Karpas-422 (cell line): ENCODE measurements at regions not wholly inside any gene's neighbourhood (a gene's known extent, or its start where the extent isn't known, plus 50 kb on each side); places are given as distances from the start of the nearest gene placed in this dataset.
"Not testable (repeated sequence)": the region's sequence is repeated elsewhere in the genome, so short reads cannot be mapped to it uniquely, and the experiment has no call there.

ENCODE experiments used
- DNase-seq: peaks from one replicate; pipeline ENCODE4 v3.0.0-alpha.2; 2015
- H2AFZ ChIP-seq: fragments of 200-600 bp; sonication (generic); 2 replicates; pipeline ENCODE4 v1.6.1; 2014; ENCODE audit warnings: antibody characterized with exemption, low read length, mixed read lengths
- H3K27ac ChIP-seq: fragments of 200-600 bp; sonication (generic); 2 replicates; pipeline ENCODE4 v1.5.1; 2014; ENCODE audit warnings: mild to moderate bottlenecking, low read length, moderate library complexity
- H3K27me3 ChIP-seq: fragments of 200-600 bp; sonication (generic); 2 replicates; pipeline ENCODE4 v1.6.1; 2014; ENCODE audit warnings: low read length, mixed read lengths
- H3K36me3 ChIP-seq: fragments of 200-600 bp; sonication (generic); 2 replicates; pipeline ENCODE4 v1.6.1; 2014; ENCODE audit warnings: low read length, mixed read lengths; ENCODE audit not compliant: insufficient read depth
- H3K4me1 ChIP-seq: fragments of 200-600 bp; sonication (generic); 2 replicates; pipeline ENCODE4 v1.6.1; 2014; ENCODE audit warnings: mild to moderate bottlenecking, low read length, mixed read lengths
- H3K4me2 ChIP-seq: fragments of 200-600 bp; sonication (generic); 2 replicates; pipeline ENCODE4 v1.6.1; 2014; ENCODE audit warnings: low read length, low read depth, mild to moderate bottlenecking; ENCODE audit not compliant: poor library complexity, severe bottlenecking
- H3K4me3 ChIP-seq: fragments of 200-600 bp; sonication (generic); 2 replicates; pipeline ENCODE4 v1.5.1; 2014; ENCODE audit warnings: mild to moderate bottlenecking, antibody characterized with exemption, low read length, mixed read lengths
- H3K79me2 ChIP-seq: fragments of 200-600 bp; sonication (generic); 2 replicates; pipeline ENCODE4 v1.6.1; 2014; ENCODE audit warnings: mild to moderate bottlenecking, low read length, mixed read lengths
- H3K9ac ChIP-seq: fragments of 200-600 bp; sonication (generic); 2 replicates; pipeline ENCODE4 v1.6.0; 2014; ENCODE audit warnings: low read length
- H3K9me2 ChIP-seq: fragments of 200-600 bp; sonication (generic), shearing (Covaris generic); replicated peaks from 2 replicates; pipeline ENCODE4 v1.6.0; 2014; ENCODE audit warnings: mild to moderate bottlenecking, low read length, moderate library complexity; ENCODE audit not compliant: insufficient read depth
- H3K9me3 ChIP-seq: fragments of 300-700, 200-600 bp; sonication (generic); 2 replicates; pipeline ENCODE4 v1.6.1; 2014; ENCODE audit warnings: low read length, mixed read lengths
- H4K20me1 ChIP-seq: fragments of 200-600 bp; sonication (generic); 2 replicates; pipeline ENCODE4 v1.6.1; 2014; ENCODE audit warnings: mild to moderate bottlenecking, antibody characterized with exemption, low read length, low read depth; ENCODE audit not compliant: insufficient read depth

GRCh38 chr22:11622774-11623173 is 3905.2 kb upstream of the OR11H1 start:
- not testable (repeated sequence) for H3K27ac ChIP-seq, H3K9ac ChIP-seq, DNase-seq, H3K27me3 ChIP-seq, H3K9me2 ChIP-seq, H3K4me1 ChIP-seq, H3K4me3 ChIP-seq, H3K79me2 ChIP-seq, H3K4me2 ChIP-seq, H2AFZ ChIP-seq, H3K36me3 ChIP-seq, H4K20me1 ChIP-seq
- peaks cover 37% of the 10 kb centered on the region for H3K9me3 ChIP-seq

GRCh38 chr22:11625711-11626421 is 3902.1 kb upstream of the OR11H1 start:
- not testable (repeated sequence) for H3K27ac ChIP-seq, H3K9ac ChIP-seq, H3K4me3 ChIP-seq, H3K36me3 ChIP-seq, H3K9me2 ChIP-seq, DNase-seq, H3K4me1 ChIP-seq, H3K79me2 ChIP-seq, H3K4me2 ChIP-seq, H3K27me3 ChIP-seq, H2AFZ ChIP-seq, H4K20me1 ChIP-seq
- peaks cover 48% of the 10 kb centered on the region for H3K9me3 ChIP-seq

GRCh38 chr22:11626422-11626773 is 3901.6 kb upstream of the OR11H1 start:
- H3K4me2 ChIP-seq, result no peak overlapping the region
- no peaks in the 10 kb centered on the region for H4K20me1 ChIP-seq
- H3K9me3 ChIP-seq, result peaks cover 47% of the 10 kb centered on the region
- DNase-seq, result no peak
- H3K9me2 ChIP-seq, result no peaks in the 10 kb centered on the region
- no peaks in the 10 kb centered on the region for H3K27me3 ChIP-seq
- H3K4me3 ChIP-seq, result no peak overlapping the region
- H2AFZ ChIP-seq, result no peak overlapping the region
- H3K4me1 ChIP-seq, result no peaks in the 10 kb centered on the region
- no peaks in the 10 kb centered on the region for H3K79me2 ChIP-seq
- no peak overlapping the region for H3K27ac ChIP-seq
- H3K36me3 ChIP-seq, result no peaks in the 10 kb centered on the region
- H3K9ac ChIP-seq, result no peak overlapping the region

- H3K9me2 ChIP-seq, H3K9ac ChIP-seq, H3K79me2 ChIP-seq, H2AFZ ChIP-seq, H3K4me3 ChIP-seq, H3K27ac ChIP-seq, H3K4me2 ChIP-seq, H3K36me3 ChIP-seq, H3K27me3 ChIP-seq, DNase-seq, H3K4me1 ChIP-seq, H4K20me1 ChIP-seq: not testable (repeated sequence)
- peaks cover 45% of the 10 kb centered on the region for H3K9me3 ChIP-seq
Measured at GRCh38 chr22:11627036-11627435, 3901.0 kb upstream of the OR11H1 start.

- Histone ChIP-seq H3K27me3 (no peaks in the 10 kb centered on the region), H2AFZ (no peak overlapping the region), H4K20me1 (no peaks in the 10 kb centered on the region), H3K4me1 (no peaks in the 10 kb centered on the region), H3K4me2 (no peak overlapping the region), H3K9me3 (peaks cover 42% of the 10 kb centered on the region), H3K36me3 (no peaks in the 10 kb centered on the region), H3K4me3 (no peak overlapping the region), H3K27ac (no peak overlapping the region), H3K9ac (no peak overlapping the region), H3K79me2 (no peaks in the 10 kb centered on the region), H3K9me2 (no peaks in the 10 kb centered on the region)
- no peak for DNase-seq
Measured at GRCh38 chr22:11627436-11627797, 3900.6 kb upstream of the OR11H1 start.

GRCh38 chr22:11627798-11628650 is 3900.0 kb upstream of the OR11H1 start:
- no peaks in the 10 kb centered on the region for H3K4me1 ChIP-seq
- no peaks in the 10 kb centered on the region for H3K9me2 ChIP-seq
- H3K9ac ChIP-seq, result no peak overlapping the region
- no peaks in the 10 kb centered on the region for H3K27me3 ChIP-seq
- H3K79me2 ChIP-seq, result no peaks in the 10 kb centered on the region
- H2AFZ ChIP-seq, result no peak overlapping the region
- no peak overlapping the region for H3K4me2 ChIP-seq
- H4K20me1 ChIP-seq, result no peaks in the 10 kb centered on the region
- no peak overlapping the region for H3K4me3 ChIP-seq
- H3K9me3 ChIP-seq, result peaks cover 42% of the 10 kb centered on the region
- H3K36me3 ChIP-seq, result no peaks in the 10 kb centered on the region
- no peak overlapping the region for H3K27ac ChIP-seq
- no peak for DNase-seq

- no peaks in the 10 kb centered on the region for H3K27me3 ChIP-seq
- H3K9me2 ChIP-seq, result no peaks in the 10 kb centered on the region
- DNase-seq, result no peak
- no peak overlapping the region for H3K9ac ChIP-seq
- H3K4me2 ChIP-seq, result no peak overlapping the region
- peaks cover 42% of the 10 kb centered on the region for H3K9me3 ChIP-seq
- H3K36me3 ChIP-seq, result no peaks in the 10 kb centered on the region
- H4K20me1 ChIP-seq, result no peaks in the 10 kb centered on the region
- H3K4me3 ChIP-seq, result no peak overlapping the region
- H3K79me2 ChIP-seq, result no peaks in the 10 kb centered on the region
- H3K27ac ChIP-seq, result no peak overlapping the region
- no peak overlapping the region for H2AFZ ChIP-seq
- no peaks in the 10 kb centered on the region for H3K4me1 ChIP-seq
Measured at GRCh38 chr22:11628651-11629511, 3899.1 kb upstream of the OR11H1 start.
